ENCODE measurements at regions not wholly inside any gene's neighbourhood (a gene's known extent, or its start where the extent isn't known, plus 50 kb on each side); places are given as distances from the start of the nearest gene placed in this dataset.
A peak's percentile ranks its signal among the peaks of the same experiment; 100 is the strongest.
"Not testable (repeated sequence)": the region's sequence is repeated elsewhere in the genome, so short reads cannot be mapped to it uniquely, and the experiment has no call there.

DNA sequence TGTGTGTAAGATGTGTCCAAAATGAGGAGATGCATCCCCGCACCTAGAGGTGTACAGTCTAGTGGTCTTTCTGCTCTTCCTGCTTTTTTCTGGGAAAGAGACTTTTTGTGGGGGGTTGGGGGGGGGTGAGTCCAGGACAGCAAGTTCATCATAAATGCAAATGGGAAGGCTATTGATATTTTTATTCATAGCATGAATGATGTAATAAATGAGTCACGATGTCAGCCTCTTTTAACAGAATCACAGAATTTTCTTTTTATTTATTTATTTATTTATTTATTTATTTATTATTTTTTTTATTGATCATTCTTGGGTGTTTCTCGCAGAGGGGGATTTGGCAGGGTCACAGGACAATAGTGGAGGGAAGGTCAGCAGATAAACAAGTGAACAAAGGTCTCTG, 111.3 kb downstream of the C9orf152 start:
- not testable (repeated sequence) for DNase-seq

DNA sequence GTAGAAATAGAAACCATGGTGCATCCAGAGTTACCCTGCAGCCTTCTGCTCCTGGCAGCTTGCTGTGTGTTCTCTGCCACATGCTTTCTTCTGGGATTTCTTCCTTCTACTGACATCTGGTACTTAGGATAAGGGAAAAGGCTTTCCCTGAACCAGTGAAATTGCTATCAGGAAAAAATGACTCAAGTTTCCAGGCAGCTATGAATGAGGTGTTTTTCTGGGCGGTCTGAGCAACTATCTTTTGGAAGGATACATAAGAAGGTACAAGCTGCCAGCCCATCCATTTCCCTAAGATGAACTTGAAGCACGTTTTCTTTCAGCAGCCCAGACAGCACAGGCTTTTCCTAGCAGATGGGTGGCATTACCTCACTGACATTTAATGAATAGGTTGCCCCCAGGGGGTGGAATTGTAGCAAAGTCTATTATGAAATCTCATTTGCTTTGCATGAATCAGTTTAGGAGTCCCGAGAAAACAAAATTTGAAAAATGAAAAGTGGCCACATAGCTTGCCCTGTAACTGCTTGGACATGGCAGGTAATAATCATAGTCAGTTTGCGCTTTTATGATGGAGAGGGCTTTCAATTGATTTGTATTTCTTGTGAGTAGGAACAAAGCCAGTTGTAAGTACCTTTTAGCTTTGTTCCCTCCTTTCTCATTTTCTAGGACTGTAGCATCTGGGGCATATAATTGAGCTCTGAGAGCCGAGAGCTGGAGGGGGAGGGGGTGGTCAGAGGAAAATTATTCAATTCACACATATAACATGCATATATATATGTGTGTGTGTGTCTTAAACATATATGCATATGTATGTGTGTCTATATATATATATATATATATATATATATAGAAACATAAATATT, 108.5 kb downstream of the C9orf152 start:
- DNase-seq, result peak; percentile 87

GRCh38 chr9:110101531-110102161, 106.3 kb downstream of the C9orf152 start:
- DNase-seq, result peak; percentile 69

GRCh38 chr9:110103257-110103656, 104.7 kb downstream of the C9orf152 start:
- no peak for DNase-seq

- peak; percentile 70 for DNase-seq
Measured at GRCh38 chr9:110104261-110104809, 103.6 kb downstream of the C9orf152 start.

- DNase-seq, result peak; percentile 92
Measured at GRCh38 chr9:110105107-110105506, 102.9 kb downstream of the C9orf152 start.

DNA sequence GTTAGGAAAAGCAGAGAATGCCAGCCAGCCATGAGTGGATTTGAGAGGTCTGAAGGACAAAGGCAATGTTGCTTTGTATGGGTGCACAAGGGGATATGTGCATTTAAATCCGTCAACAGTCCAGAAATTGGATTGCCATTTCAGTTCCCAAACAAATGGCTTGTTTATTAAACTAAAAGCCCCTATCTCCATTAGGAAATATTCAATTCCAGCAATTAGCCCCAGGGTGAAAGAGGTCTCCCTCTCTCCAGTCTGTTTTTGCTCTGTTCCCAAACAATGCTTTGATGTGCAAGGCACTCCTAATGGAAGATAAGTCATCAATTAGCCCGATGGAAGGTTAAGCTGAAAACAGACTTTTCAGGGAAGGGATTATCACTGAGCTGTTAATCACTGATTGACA, 101.3 kb downstream of the C9orf152 start:
- DNase-seq, result no peak

DNA sequence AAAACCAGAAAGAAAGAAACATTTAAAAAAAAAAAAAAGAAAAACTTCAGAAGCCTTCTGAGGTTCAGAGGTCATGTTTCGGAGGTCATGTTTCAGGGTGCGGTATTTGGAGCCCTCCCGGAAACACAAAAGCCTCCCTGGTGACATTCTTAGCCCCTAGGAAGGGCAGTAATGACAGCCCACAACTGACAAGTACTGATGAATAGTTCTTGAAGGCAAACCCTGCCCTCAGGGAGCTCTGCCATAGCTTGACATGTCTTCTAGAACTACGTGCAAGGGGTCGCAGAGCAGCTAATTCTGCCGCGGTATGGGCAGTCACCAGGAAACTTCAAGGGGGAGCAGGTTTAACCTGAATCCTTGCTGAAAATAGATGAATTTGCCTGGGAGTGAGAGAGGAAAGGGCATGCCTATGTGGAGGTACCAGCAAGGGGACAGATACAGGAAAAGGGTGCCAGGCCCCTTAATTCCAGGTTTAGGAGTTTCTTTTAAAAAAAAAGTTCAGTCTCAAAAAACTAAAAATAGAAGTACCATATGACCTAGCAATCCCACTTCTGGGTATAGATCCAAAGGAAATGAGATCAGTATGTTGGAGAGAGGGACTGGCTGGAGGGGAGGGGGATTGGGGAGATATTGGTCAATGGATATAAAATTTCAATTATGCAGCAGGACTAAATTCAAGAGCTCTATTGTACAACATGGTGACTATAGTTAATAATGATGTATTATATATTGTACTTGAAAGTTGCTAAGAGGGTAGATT, 98.4 kb downstream of the C9orf152 start:
- peak; percentile 53 for DNase-seq

GRCh38 chr9:110110154-110110553, 97.8 kb downstream of the C9orf152 start:
- DNase-seq, result no peak

GRCh38 chr9:110111868-110112267, 96.1 kb downstream of the C9orf152 start:
- DNase-seq, result no peak

- no peak for DNase-seq
Measured at GRCh38 chr9:110112792-110113191, 95.2 kb downstream of the C9orf152 start.

- DNase-seq, result peak; percentile 32
Measured at GRCh38 chr9:110114086-110114858, 93.7 kb downstream of the C9orf152 start.

DNA sequence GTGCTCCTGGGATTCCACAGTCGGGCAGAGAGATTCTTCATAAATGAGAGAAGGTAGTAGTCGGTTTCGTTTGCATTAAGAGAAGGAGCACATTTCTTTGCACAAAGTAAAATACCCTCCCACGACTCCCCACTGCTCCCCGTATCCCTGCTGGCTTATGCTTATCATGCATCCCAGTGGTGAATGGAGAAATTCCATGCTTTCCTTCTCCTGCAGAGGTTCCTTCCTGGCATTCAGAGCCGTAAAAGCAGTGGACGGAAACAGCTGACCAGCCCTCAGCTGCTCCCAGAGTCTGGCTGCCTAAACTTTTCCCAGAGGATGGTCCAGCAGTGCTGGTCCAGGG, 93.1 kb downstream of the C9orf152 start:
- DNase-seq, result peak; percentile 32

GRCh38 chr9:110115341-110115820, 92.6 kb downstream of the C9orf152 start:
- DNase-seq, result peak; percentile 21

- peak; percentile 50 for DNase-seq
Measured at GRCh38 chr9:110115826-110116542, 92.0 kb downstream of the C9orf152 start.

DNA sequence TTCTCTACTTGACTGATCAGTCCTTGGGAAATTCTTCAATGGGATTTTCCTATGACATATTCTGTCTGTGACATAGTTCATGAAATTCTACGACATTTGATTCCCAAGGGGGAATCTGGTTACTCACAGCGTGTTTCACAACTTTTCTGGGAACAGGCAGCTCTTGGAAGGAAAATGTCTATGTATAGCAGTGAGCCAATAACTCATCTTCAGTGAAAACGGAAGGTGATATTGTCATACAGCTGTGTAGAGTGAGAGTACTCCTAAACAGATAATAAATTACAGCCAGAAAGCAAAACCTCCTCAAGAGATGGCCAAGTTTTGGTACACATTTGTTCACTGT, 91.4 kb downstream of the C9orf152 start:
- peak; percentile 95 for DNase-seq

DNA sequence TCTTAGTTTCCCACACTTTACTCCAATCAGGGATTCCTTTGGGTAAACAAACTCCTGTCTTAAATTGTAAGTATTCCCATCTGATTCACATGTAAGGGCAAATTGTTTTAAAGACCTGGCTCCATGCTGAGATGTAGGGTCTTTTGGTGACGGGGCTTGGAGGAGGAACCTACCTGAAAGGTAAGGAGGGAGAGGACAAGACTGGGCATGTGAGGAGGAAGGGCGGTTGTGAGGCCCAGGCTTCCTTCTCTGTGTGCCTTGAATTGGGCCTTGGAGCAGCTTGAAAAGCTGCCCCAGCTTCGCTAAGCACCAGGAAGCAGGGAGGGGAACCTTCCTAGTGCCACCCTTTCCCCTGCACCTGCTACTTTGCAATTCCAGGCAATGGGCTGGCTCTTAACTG, 86.8 kb downstream of the C9orf152 start:
- no peak for DNase-seq

- peak; percentile 15 for DNase-seq
Measured at GRCh38 chr9:110123341-110124095, 84.4 kb downstream of the C9orf152 start.

DNA sequence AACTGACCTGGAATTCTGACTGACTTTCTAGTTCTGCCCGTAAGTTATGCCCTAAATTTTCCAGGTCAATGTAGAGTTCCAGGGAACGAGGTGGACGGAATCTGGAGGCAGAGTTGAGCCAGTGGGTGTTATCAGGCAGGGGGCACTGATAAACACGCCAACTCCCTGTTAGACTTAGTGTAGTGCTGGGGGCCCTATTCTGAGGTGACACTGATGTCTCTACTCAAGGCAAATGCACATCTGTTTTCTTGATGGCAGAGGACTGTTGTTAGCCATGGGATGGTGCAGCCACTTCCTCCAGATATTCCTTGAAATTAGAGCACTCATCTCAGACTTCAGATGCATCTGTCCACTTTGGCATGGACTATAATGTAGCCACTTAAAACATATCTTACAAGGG, 83.5 kb downstream of the C9orf152 start:
- no peak for DNase-seq

DNA sequence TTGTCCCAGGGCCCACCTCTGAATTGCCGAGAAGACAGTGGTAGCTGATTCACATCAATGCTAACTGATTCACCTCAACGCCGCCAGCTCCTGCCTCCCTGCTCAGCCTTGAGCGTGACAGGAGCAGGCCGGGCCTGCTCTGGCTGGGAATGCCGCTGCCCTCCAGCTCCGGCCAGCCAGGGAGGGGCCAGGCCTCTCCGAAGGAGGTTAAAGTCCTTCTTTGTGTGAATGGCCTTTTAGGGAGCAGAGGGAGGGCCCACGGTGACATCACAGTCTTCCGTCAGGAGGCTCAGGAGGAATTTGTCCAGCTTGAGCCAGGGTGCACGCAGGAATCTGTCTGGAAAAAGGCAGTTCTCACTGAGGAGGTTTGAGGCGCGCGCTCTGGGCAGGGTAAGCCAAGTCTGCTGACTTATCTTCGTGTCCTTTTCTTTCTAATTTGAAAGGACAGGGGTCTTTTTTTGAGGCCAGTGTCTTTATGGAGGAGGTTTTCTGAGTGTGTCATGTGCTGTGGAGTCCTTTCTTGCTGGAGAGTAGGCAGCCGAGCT, 82.7 kb downstream of the C9orf152 start:
- DNase-seq, result peak; percentile 84

Data from skin of body (tissue), 1 donor.